HG03575 (cell line): ENCODE measurements at regions not wholly inside any gene's neighbourhood (a gene's known extent, or its start where the extent isn't known, plus 50 kb on each side); places are given as distances from the start of the nearest gene placed in this dataset.
"Not testable (repeated sequence)": the region's sequence is repeated elsewhere in the genome, so short reads cannot be mapped to it uniquely, and the experiment has no call there.

Experiments used
- ATAC-seq: cut with Tn5 transposase; IDR thresholded peaks from one replicate; pipeline ENCODE4 v1.9.1; 2021; ENCODE audit not compliant: unreplicated experiment, insufficient number of reproducible peaks, low FRiP score; ENCODE audit errors: extremely low read depth

DNA sequence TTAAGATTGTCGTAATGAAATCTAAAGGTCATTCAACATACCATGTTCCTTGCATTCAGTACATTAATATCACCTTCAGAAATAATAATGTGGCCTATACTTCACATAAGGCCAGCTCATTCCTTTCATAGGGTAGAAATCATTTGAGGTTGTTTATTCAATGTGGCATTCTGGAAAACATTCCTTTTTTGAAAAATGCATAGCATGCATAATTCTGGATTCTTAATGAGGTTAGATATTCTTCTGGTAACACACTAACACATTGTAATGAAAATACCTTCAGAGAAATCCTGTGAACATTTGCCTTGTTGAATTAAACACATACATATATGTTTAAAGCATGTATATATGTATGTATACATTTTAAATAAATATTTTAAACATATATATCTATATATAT lies 204.6 kb upstream of the KCNH7 start:
- no peak for ATAC-seq

DNA sequence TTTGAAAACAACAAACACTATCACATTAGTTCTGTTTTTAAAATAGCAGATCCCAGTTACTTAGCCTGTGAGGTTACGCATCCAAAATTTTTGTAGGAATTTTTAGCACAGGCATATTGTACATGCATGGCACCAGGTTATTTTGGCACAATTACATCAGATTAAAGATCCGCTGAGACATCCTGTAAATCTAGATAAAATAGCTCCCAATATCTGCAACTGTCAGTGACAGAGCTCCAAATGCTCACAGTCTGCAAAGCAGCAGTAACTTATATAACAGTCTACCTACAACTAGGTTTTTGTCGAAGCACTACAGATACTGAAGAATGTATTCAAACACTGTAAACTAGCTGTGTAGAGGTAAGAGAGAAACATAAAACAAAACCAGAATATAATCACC lies 200.7 kb upstream of the KCNH7 start:
- ATAC-seq = no peak

DNA sequence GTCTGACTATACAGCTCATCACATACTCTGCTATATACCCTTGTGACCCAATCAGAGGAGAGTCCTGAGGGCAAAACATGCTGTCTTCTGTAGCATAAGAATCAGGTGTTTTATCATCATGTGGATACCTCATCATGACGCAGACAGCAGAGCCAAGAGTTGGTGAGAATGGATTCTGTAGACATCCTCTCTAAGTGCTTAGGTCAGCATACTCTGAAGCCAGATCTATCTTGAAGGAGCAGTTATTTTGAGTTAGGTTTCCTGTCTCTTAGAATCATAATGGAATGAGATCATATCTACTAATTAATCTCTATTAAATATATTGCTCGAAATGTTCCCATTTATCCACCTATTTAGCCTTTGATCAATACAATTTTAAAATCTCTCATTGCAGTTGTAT lies 190.2 kb upstream of the KCNH7 start:
- no peak for ATAC-seq

DNA sequence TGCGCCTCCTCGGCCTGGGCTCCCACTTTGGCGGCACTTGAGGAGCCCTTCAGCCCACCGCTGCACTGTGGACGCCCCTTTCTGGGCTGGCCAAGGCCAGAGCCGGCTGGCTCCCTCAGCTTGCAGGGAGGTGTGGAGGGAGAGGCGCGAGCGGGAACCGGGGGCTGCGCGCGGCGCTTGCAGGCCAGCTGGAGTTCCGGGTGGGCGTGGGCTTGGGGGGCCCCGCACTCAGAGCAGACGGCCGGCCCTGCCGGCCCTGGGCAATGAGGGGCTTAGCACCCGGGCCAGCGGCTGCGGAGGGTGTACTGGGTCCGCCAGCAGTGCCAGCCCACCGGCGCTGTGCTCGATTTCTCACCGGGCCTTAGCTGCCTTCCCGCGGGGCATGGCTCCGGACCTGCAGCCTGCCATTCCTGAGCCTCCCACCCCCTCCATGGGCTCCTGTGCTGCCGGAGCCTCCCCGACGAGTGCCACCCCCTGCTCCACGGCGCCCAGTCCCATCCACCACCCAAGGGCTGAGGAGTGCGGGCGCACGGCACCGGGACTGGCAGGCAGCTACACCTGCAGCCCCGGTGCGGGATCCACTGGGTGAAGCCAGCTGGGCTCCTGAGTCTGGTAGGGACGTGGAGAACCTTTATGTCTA lies 187.7 kb upstream of the KCNH7 start:
- not testable (repeated sequence) for ATAC-seq

DNA sequence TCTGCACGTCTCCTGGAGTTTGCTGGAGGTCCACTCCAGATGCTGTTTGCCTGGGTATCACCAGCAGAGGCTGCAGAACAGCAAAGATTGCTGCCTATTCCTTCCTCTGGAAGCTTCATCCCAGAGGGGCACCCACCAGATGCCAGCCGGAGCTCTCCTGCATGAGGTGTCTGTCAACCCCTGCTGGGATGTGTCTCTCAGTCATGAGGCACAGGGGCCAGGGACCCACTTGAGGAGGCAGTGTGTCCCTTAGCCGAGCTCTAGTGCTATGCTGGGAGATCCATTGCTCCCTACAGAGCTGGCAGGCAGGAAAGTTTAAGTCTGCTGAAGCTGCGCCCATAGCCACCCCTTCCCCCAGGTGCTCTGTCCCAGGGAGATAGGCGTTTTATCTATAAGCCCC lies 178.3 kb upstream of the KCNH7 start:
- ATAC-seq = not testable (repeated sequence)

DNA sequence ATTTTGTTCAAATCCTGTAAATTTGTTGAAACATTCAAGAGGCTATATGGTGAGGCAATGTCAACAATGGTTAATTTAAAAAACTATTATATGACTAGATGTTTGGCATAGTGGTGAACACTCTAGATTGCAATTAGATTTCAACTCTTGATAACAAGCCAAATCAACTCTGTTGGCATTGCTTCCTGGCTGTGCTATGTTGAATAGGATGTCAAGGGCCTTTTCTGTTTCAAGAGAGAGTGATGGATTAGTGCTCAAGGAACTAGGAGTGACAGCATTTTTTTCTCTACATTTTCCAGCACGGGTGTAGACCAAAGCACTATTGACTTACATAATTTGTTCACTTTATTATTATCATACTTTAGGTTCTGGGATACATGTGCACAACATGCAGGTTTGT lies 172.4 kb upstream of the KCNH7 start:
- no peak for ATAC-seq

DNA sequence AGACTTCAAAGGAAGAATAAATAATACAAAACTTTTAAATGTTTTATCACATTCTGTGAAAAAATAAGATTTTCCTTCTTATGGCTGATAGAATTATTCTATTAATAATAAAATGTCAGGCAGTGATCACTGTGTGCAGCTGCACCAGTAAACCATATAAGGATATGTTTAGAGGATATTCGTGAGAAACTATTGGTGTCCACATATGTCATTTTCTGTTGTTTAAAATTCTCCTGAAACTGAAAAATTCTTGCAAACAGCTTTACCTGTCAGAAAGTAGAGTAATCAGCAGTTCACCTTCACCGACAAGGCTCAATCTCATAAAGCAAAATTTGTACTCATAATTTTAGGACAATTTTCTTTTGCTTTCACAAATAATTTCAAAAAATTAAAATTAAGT lies 170.1 kb upstream of the KCNH7 start:
- no peak for ATAC-seq

DNA sequence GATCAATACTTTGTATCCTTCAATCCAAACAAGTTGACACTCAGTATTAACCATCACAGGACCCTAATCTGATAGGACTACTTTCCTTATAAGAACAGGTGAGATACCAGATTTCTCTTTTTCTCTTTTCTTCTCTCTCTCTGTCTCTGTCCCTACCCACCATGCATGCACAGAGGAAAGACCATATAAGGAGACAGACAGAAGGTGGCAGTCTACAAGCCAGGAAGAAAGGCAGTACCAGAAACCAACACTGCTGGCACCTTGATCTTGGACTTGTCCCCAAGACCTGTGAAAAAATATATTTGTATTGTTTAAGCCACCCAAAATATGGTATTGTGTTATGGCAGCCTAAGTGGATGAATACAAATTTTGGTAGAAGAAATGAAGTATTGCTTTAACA lies 156.2 kb upstream of the KCNH7 start:
- ATAC-seq = no peak

DNA sequence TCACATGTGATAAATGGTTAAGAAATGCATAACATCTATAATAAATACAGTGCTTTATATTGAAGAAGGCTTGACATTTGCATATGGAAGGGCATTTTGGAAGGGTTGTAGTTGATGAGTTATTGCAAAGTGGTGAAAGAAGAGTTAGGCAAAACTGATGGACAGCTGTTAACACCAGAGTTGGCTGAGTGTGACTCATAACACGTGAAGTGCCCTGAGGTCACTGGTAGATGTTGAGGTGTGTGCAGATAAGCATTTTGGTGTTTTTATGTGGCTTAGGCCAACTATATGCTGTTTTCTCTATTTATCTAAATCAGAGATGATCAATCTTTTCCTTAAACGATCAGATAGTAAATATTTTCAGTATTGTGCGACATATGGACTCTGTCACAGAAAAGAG lies 154.3 kb upstream of the KCNH7 start:
- no peak for ATAC-seq

DNA sequence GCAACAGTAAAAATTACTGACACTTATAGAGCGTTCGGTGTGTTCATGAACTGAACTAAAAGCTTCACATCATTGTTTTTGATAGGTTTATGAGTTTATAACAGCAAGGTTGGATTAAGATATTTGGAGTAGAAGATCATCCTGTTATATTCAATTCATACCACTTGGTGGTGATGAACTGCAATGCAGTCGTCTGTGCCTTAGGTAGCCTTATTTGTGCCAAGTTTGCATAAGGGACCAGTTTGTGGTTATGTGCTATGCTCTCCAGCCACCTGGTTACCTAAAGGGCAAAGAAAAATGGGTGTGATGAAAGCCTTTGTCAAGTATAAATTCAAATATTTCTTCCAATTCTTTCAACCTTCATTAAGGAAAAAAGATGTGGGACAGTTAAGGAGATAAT lies 150.9 kb upstream of the KCNH7 start:
- no peak for ATAC-seq

DNA sequence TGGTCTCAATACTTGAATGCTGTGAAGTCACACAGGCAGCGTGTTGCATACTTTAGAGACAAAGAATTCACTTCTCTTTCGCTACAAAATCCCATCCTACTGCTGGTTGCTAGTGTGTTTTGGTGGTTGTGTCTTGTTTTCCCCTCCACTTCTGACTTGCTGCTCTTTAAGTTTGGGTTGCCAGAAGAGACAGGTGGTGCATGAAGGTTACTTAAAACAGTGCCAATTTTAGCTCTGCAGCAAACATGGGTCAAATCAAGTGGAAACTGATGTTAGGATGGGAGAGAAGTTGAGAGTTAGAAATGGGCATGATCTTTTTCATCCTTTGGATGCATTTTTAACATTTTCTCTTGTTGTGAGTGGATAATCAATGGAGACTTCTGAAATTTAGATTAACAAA lies 136.2 kb upstream of the KCNH7 start:
- ATAC-seq = no peak

DNA sequence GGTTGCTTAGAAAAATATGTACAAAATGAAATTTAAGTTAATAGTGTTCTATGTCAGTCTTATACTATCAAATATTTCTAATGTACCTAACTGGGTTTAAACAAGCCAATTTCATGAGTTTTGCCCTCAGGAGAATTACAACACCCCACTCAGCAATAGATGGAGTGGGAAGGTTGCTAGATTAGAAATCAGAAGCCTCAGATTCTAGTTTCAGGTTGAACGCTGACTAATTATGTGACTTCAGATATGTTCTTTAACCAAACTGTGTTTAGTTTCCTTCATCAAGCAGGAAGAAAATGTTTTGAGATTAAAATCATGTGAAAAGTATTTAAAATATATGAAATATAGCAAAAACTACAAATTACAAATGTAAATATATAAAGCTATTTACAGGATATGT lies 133.8 kb upstream of the KCNH7 start:
- ATAC-seq = no peak

DNA sequence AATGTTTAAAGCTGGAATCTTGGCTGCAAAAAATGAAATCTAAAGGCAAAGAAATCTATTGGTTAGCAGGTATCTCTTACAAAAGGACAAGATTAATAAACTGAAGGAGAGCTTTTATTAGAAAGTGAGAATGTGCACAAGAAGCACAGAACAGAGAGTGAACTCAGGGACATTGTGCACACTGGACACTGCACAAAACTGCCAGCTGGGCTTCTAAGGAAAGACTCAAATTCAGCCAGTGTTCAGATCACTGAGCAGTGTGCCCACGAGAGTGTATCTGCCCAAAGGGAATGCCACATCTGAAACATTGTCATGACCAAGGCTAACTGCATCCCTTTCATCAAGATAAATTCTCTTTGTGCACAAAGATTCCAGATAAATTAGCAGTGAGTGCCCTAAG lies 129.7 kb upstream of the KCNH7 start:
- no peak for ATAC-seq

DNA sequence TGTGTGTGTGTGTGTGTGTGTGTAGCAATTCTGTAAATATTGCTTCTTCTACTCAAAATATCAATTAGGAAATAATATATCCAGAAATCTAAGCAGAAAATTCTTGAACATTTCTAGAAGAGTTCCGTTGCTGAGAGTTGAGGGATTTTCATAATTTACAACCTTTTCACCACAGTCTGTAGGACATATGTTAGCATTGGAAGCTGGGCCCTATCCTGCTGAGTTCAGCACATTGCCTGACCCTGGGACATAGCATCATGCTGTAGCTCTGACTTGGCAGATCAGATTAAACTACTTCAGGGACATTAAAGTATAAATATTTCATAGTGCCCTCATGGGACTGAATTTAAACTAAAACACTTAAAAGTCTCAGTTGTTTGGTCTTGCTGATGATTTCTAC lies 129.2 kb upstream of the KCNH7 start:
- ATAC-seq = no peak

DNA sequence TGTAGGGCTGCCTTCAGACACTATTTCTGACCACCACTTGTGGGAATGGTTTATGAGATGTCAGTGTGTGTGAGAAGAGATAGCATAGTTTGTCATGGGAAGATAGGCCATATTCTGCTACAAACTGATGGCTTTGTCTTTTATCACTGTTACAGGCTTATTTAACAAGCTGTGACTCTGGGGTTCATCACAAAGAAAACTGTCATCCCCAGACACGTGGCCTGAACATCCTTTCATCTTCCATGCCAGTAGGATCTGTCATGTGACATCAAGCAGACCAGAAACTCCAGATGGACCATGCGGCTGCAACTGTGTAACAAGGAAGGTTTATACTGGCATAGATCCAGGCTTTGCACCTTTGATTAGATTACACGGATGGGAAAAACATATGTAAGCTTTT lies 128.6 kb upstream of the KCNH7 start:
- ATAC-seq = no peak

DNA sequence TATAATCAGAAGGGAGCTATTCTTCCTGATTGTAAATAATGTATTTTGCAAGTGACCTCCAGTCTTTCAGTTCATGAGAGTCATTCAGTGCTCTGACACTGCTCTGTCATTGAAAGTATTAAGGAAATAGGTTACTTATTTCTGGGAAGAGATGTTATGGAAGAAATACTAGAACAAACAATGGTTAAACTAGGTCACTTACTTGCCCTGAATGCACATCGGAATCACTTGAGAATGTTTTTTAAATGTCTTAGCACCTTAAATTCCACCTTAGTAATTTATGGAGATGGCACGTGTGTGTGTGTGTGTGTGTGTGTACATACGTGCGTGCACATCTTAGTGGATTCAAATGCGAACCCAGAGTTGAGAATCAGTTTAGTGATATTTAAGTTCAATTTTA lies 126.6 kb upstream of the KCNH7 start:
- no peak for ATAC-seq

DNA sequence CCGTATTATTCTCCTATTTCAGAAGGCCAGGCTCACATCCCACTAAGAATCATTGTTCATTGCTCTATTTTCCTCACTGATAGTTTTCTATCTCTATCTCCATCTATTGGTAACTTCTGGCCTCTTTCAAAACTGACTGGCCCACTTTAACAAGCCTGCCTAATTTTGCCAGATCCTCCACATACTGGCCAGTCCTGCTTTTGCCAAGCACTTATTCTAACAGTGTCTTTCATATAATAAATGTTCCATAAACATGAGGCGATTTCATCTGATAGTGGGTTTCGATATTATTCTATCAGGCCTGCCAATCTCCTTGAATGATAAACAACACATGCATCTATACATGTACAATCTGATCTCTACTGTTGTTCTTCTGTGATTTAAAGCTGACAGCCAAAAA lies 125.9 kb upstream of the KCNH7 start:
- ATAC-seq = no peak

DNA sequence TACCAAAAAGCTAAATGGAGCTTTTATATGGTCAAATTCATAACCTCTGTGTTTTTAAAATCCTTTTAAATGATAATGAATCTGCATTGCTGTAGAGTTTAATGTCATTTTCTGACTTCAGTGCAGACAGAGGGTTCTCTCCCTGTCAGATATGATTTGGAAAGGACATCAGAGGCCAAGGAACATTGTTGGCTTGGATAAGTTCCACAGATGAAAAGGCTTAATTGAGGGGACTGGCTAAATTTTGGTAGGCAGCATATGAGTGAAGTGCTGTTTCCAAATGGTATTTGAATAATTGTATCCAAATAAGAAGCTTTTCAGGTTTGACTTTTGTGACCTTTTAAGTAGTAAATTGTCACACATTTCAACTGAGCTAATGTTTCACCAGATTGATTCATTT lies 124.6 kb upstream of the KCNH7 start:
- no peak for ATAC-seq

DNA sequence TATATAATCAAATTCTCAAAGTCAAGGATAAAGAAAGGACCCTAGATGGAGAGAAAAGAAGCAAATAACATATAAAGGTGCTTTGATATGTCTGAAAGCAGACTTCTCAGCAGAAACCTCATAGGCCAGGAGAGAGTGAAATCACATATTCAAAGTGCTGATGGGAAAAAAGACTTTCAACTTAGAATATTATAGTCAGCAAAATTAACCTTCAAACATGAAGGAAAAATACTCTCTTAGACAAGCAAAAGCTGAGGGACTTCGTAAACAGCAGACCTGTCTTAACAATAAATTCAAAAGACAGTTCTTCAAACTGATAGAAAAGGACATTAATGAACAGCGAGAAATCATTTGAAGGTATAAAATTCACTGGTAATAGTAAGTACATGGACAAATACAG lies 107.2 kb upstream of the KCNH7 start:
- ATAC-seq = no peak

DNA sequence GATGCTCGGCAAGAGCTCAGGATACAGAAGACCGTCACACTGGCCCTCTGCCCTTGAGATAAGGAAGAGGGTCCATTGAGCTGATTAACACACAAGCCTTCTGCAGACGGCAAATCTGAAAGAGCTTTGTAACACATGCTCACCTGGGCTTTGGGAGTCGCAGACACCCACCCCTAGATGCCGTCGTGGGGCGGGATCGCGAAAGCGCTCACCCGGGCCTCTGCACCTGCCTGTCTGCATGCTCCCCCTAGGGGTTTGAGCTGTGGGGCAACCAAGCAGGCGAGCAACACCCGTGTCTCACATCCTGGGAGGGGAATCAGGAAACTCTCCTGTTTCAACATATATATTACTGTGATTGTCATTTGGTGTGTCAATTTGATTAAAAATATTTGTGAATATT lies 99.8 kb upstream of the KCNH7 start:
- no peak for ATAC-seq

DNA sequence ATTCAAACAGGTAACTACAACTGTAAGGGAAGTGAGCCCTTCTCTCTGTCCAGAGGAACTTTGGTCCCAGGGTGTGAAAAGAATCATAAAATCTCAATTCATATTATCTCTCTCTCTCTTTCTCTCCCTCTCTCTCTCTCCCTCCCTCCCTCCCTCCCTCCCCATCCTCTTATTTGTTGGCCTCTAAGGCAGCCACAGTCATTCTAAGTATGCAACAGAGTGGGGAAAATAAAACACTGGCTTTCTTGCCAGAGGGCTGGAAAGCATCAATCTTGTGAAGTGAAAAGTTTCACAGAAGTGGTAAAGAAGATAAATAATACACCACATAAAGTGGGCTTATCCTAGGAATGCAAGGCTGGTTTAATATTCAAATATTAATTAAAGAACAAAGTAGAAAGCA lies 95.6 kb upstream of the KCNH7 start:
- ATAC-seq = no peak

DNA sequence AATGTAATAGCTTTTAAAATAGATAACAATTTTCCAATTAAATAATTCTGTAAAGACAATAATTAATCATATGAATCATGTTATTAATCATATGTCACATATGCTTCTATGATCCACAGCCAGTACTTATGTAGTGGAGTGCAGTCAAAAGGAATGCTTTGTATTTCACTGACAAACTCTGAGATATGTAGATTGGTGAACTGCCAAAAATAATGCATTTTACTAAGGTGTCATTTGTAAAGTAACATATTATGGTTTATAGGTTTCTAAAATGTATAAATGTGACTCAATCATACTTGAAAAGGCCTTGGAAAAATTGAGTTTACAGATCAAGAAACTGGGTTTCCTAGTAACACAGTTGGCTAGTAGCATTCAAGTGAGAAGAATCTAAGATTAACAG lies 93.8 kb upstream of the KCNH7 start:
- ATAC-seq = no peak
